Caco-2 (cell line): ENCODE measurements at regions not wholly inside any gene's neighbourhood (a gene's known extent, or its start where the extent isn't known, plus 50 kb on each side); places are given as distances from the start of the nearest gene placed in this dataset.

Experiments
- BruUV-seq: library from RNA; stranded (reverse); fragments of 400-500 nt; replicated peaks from 2 replicates; lab custom pipeline; 2021; lab: Mats Ljungman, UMichigan
- CTCF ChIA-PET: fragments of 300-600 bp; sonication (Branson Sonifier 250); formaldehyde crosslinking; loops from one replicate; lab custom pipeline; 2022; ENCODE audit warnings: antibody characterized with exemption; lab: Charles Lee
- POLR2A ChIA-PET: fragments of 300-600 bp; sonication (Branson Sonifier 250); formaldehyde crosslinking; loops from one replicate; lab custom pipeline; 2022; ENCODE audit warnings: antibody characterized with exemption; lab: Charles Lee
- DNase-seq, 2 experiments: peaks; one replicate each; pipeline versions ENCODE4 v3.0.0 to v3.0.0-alpha.2; 2020 to 2022
- H3K27me3 ChIP-seq: replicated peaks from 2 replicates; pipeline ENCODE4 v1.6.0; 2011; ENCODE audit warnings: low read length; ENCODE audit not compliant: control insufficient read depth, insufficient read depth
- H3K36me3 ChIP-seq: 2 replicates; pipeline ENCODE4 v1.5.1; 2011; ENCODE audit warnings: low read length; ENCODE audit not compliant: control insufficient read depth, insufficient read depth
- H3K4me1 ChIP-seq: fragments of 250-450 bp; sonication (Bioruptor Pico); 2 replicates; pipeline ENCODE4 v1.5.1; 2020; ENCODE audit warnings: mild to moderate bottlenecking
- H3K4me3 ChIP-seq: 2 replicates; pipeline ENCODE4 v1.5.1; 2011; ENCODE audit warnings: low read depth, mild to moderate bottlenecking, control low read depth, low read length
- H3K9me3 ChIP-seq: fragments of 250-450 bp; sonication (Bioruptor Pico); 2 replicates; pipeline ENCODE4 v1.5.1; 2020; ENCODE audit warnings: mild to moderate bottlenecking, moderate library complexity
- H3K27ac Mint-ChIP-seq: one replicate; pipeline ENCODE4 v1.8.0; 2022; ENCODE audit warnings: mixed read lengths; ENCODE audit not compliant: unreplicated experiment
- H3K27me3 Mint-ChIP-seq: one replicate; pipeline ENCODE4 v1.8.0; 2022; ENCODE audit warnings: mixed read lengths; ENCODE audit not compliant: insufficient read depth, unreplicated experiment
- H3K36me3 Mint-ChIP-seq: one replicate; pipeline ENCODE4 v1.8.0; 2022; ENCODE audit warnings: mild to moderate bottlenecking, mixed read lengths; ENCODE audit not compliant: insufficient read depth, unreplicated experiment
- H3K4me1 Mint-ChIP-seq: one replicate; pipeline ENCODE4 v1.8.0; 2022; ENCODE audit warnings: low read depth, mixed read lengths; ENCODE audit not compliant: unreplicated experiment
- H3K4me3 Mint-ChIP-seq: one replicate; pipeline ENCODE4 v1.8.0; 2022; ENCODE audit warnings: mild to moderate bottlenecking, moderate library complexity, mixed read lengths; ENCODE audit not compliant: unreplicated experiment
- H3K9me3 Mint-ChIP-seq: one replicate; pipeline ENCODE4 v1.8.0; 2022; ENCODE audit warnings: mixed read lengths; ENCODE audit not compliant: unreplicated experiment
- intact Hi-C: fragments of 100-400 bp; cut with micrococcal nuclease; formaldehyde crosslinking; loops from one replicate; pipeline ENCODE4 v1.10.0; 2022; ENCODE audit not compliant: unreplicated experiment
- TF ChIP-seq, protein P1 (sequence below), 2 experiments: fragments of 200-600 bp in 1 of 2; IDR thresholded peaks; 1 replicate in 1 of 2; 2 replicates in 1 of 2; pipeline versions ENCODE4 v1.5.1 to v1.8.0; 2011 to 2022; ENCODE audit warnings: antibody characterized with exemption in 1 of 2, control low read depth in 1 of 2, inconsistent platforms in 1 of 2, low read depth in 1 of 2, low read length in 1 of 2, mild to moderate bottlenecking in 1 of 2, moderate library complexity in 1 of 2; ENCODE audit not compliant: insufficient read depth in 1 of 2, severe bottlenecking in 1 of 2, unreplicated experiment in 1 of 2

DNA sequence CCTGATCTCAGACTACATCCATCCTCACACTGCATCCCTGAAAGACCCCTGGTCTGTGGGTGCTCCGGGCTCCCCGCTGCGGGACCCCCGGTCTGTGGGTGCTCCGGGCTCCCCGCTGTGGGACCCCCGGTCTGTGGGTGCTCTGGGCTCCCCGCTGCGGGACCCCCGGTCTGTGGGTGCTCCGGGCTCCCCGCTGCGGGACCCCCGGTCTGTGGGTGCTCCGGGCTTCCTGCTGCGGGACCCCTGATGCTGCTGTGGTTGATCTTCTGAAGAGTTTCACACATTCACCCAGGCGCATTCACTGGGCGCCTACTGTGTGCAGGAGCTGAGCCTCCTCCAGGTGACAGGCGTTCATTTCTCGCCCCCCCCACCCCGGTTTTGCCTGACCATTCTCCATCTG is 162.7 kb upstream of the SALL3 start:
- no peaks in the 10 kb centered on the region for H3K27me3 Mint-ChIP-seq
- TF ChIP-seq, protein P1, sequence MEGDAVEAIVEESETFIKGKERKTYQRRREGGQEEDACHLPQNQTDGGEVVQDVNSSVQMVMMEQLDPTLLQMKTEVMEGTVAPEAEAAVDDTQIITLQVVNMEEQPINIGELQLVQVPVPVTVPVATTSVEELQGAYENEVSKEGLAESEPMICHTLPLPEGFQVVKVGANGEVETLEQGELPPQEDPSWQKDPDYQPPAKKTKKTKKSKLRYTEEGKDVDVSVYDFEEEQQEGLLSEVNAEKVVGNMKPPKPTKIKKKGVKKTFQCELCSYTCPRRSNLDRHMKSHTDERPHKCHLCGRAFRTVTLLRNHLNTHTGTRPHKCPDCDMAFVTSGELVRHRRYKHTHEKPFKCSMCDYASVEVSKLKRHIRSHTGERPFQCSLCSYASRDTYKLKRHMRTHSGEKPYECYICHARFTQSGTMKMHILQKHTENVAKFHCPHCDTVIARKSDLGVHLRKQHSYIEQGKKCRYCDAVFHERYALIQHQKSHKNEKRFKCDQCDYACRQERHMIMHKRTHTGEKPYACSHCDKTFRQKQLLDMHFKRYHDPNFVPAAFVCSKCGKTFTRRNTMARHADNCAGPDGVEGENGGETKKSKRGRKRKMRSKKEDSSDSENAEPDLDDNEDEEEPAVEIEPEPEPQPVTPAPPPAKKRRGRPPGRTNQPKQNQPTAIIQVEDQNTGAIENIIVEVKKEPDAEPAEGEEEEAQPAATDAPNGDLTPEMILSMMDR (IDR thresholded peaks at IDR 0.05; ENCODE audit: insufficient read depth in 1 of 2, low read depth in 1 of 2, low read length in 1 of 2, severe bottlenecking in 1 of 2, unreplicated experiment in 1 of 2): no peak
- H3K4me3 Mint-ChIP-seq: no peak overlapping the region
- no TSS peak for BruUV-seq
- Histone ChIP-seq H3K27me3 (no peaks in the 10 kb centered on the region), H3K4me3 (no peak overlapping the region), H3K4me1 (no peaks in the 10 kb centered on the region), H3K36me3 (no peaks in the 10 kb centered on the region), H3K9me3 (no peaks in the 10 kb centered on the region)
- CTCF ChIA-PET: no interaction called here
- no peak overlapping the region for H3K27ac Mint-ChIP-seq
- H3K9me3 Mint-ChIP-seq: no peaks in the 10 kb centered on the region
- no peaks in the 10 kb centered on the region for H3K36me3 Mint-ChIP-seq
- no peaks in the 10 kb centered on the region for H3K4me1 Mint-ChIP-seq
- intact Hi-C loops: no loop called here
- POLR2A ChIA-PET: no interaction called here
- no peak for DNase-seq

DNA sequence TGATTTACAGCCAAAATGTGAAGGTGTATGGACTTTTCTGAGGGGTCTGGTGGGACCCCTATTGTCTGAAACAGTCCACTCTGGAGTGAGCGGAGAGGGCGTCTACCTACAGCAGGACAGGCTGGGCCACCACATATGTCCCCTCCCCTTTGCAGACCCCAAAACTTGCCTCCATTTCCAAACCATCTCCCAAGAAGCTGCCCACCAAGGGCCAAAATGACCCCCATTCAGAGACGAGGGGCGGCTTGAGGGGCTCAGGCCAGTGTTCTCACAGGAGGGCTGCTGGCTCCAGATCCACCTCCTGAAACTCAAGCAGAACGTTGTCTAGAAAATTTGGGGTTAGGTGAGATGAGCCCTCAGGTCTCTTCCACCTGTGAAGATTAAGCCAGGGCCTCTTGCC is 161.1 kb upstream of the SALL3 start:
- H3K4me3 ChIP-seq: no peak overlapping the region
- H3K27me3 ChIP-seq: no peaks in the 10 kb centered on the region
- Mint-ChIP-seq H3K9me3 (no peaks in the 10 kb centered on the region), H3K36me3 (no peaks in the 10 kb centered on the region), H3K4me1 (no peaks in the 10 kb centered on the region), H3K27me3 (no peaks in the 10 kb centered on the region), H3K4me3 (no peak overlapping the region), H3K27ac (no peak overlapping the region)
- DNase-seq: no peak
- no peaks in the 10 kb centered on the region for H3K4me1 ChIP-seq
- H3K36me3 ChIP-seq: no peaks in the 10 kb centered on the region
- no peaks in the 10 kb centered on the region for H3K9me3 ChIP-seq
- ChIA-PET POLR2A (no interaction called here), CTCF (no interaction called here)
- BruUV-seq: no TSS peak
- intact Hi-C loops: no loop called here
- TF ChIP-seq, protein P1 (IDR thresholded peaks at IDR 0.05; ENCODE audit: insufficient read depth in 1 of 2, low read depth in 1 of 2, low read length in 1 of 2, severe bottlenecking in 1 of 2, unreplicated experiment in 1 of 2): no peak

DNA sequence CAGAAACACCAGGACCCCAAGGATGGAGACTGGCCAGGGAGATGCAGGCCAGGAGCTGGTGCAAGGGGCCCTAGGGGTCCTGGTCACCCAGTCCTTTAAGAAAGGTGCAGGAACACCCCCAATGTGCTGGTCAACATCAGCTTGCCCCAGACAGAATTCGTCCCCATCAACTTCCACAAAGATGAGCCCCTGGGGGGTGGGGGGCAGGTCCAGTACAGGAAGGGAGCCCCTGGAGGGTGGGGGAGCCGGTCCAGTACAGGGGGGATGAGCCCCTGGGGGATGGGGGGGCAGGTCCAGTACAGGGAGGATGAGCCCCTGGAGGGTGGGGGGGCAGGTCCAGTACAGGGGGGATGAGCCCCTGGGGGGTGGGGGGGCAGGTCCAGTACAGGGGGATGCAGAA is 160.7 kb upstream of the SALL3 start:
- no peaks in the 10 kb centered on the region for H3K27me3 ChIP-seq
- no peaks in the 10 kb centered on the region for H3K9me3 Mint-ChIP-seq
- CTCF ChIA-PET: no interaction called here

More for the DNA sequence above, 160.7 kb upstream of the SALL3 start:
- BruUV-seq: no TSS peak
- H3K27ac Mint-ChIP-seq: no peak overlapping the region
- TF ChIP-seq, protein P1 (IDR thresholded peaks at IDR 0.05; ENCODE audit: insufficient read depth in 1 of 2, low read depth in 1 of 2, low read length in 1 of 2, severe bottlenecking in 1 of 2, unreplicated experiment in 1 of 2): no peak
- no peaks in the 10 kb centered on the region for H3K4me1 Mint-ChIP-seq
- intact Hi-C loops: no loop called here
- POLR2A ChIA-PET: no interaction called here
- H3K4me1 ChIP-seq: no peaks in the 10 kb centered on the region
- no peak overlapping the region for H3K4me3 ChIP-seq
- no peaks in the 10 kb centered on the region for H3K36me3 Mint-ChIP-seq
- no peak for DNase-seq
- H3K36me3 ChIP-seq: no peaks in the 10 kb centered on the region
- no peak overlapping the region for H3K4me3 Mint-ChIP-seq
- no peaks in the 10 kb centered on the region for H3K9me3 ChIP-seq
- no peaks in the 10 kb centered on the region for H3K27me3 Mint-ChIP-seq
